Activated T-helper 2 cell treated with anti-CD3 and anti-CD28 coated beads, Interferon-gamma antibody, Interleukin-2, Interleukin-4, amounts not matched to agents 10 μg/mL and 5 μg/mL and 100 μg/mL, durations not matched to agents 14 hours and 24 hours and 36 hours (primary cell): ENCODE measurements at regions not wholly inside any gene's neighbourhood (a gene's known extent, or its start where the extent isn't known, plus 50 kb on each side); places are given as distances from the start of the nearest gene placed in this dataset.

Experiments
- DNase-seq: peaks from one replicate; pipeline ENCODE4 v3.0.0; 2021; ENCODE audit warnings: low spot score
- H3K27ac Mint-ChIP-seq: one replicate; pipeline ENCODE4 v1.8.0; 2021; ENCODE audit warnings: mixed read lengths
- H3K27me3 Mint-ChIP-seq: one replicate; pipeline ENCODE4 v1.8.0; 2021; ENCODE audit warnings: low read depth, mixed read lengths
- H3K36me3 Mint-ChIP-seq: one replicate; pipeline ENCODE4 v1.8.0; 2021; ENCODE audit warnings: low read depth, mixed read lengths
- H3K4me1 Mint-ChIP-seq: one replicate; pipeline ENCODE4 v1.8.0; 2021; ENCODE audit warnings: low read depth, mixed read lengths
- H3K4me3 Mint-ChIP-seq: one replicate; pipeline ENCODE4 v1.8.0; 2021; ENCODE audit warnings: low read depth, mild to moderate bottlenecking, moderate library complexity, mixed read lengths
- H3K9me3 Mint-ChIP-seq: one replicate; pipeline ENCODE4 v1.8.0; 2021; ENCODE audit warnings: mixed read lengths
- intact Hi-C: fragments of 100-400 bp; cut with micrococcal nuclease; formaldehyde crosslinking; loops from one replicate; pipeline ENCODE4 v1.15.1; 2023

- no peak overlapping the region for H3K4me3 Mint-ChIP-seq
- H3K9me3 Mint-ChIP-seq: peaks cover 8% of the 10 kb centered on the region
- intact Hi-C loops: no loop called here
- no peaks in the 10 kb centered on the region for H3K4me1 Mint-ChIP-seq
- no peaks in the 10 kb centered on the region for H3K36me3 Mint-ChIP-seq
- no peak overlapping the region for H3K27ac Mint-ChIP-seq
- DNase-seq: no peak
- peaks cover 1% of the 10 kb centered on the region for H3K27me3 Mint-ChIP-seq
These were observed 200.5 kb downstream of the GXYLT1 start for GRCh38 chr12:41944216-41944615.

- intact Hi-C loops: no loop called here
- Mint-ChIP-seq H3K9me3 (peaks cover 8% of the 10 kb centered on the region), H3K27ac (no peak overlapping the region), H3K27me3 (peaks cover 3% of the 10 kb centered on the region), H3K4me3 (no peak overlapping the region), H3K36me3 (no peaks in the 10 kb centered on the region), H3K4me1 (no peaks in the 10 kb centered on the region)
- no peak for DNase-seq
These were observed 201.0 kb downstream of the GXYLT1 start for GRCh38 chr12:41943671-41944070.

DNA sequence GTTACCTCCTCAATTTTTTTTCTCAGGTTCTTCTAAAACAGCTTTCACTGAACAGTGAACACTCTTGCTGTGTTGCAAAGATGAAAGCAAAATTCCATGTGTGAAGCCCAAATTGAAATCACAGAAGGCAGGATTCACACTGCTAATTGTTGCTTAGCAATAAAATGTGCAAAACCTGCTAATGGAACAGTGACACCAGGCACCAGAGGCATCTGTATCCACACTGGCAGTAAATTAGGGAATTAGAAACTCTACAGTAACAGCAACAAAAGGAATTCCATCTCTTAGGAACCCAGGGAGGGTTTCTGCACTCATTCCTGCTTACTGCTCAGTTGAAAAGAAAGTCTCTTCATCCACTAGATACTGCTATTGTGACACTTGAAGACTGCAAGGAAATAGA is 202.3 kb downstream of the GXYLT1 start:
- Mint-ChIP-seq H3K27me3 (peaks cover 3% of the 10 kb centered on the region), H3K4me3 (no peak overlapping the region), H3K27ac (no peak overlapping the region), H3K4me1 (no peaks in the 10 kb centered on the region), H3K9me3 (peaks cover 8% of the 10 kb centered on the region), H3K36me3 (no peaks in the 10 kb centered on the region)
- intact Hi-C loops: no loop called here
- DNase-seq: no peak

- H3K27me3 Mint-ChIP-seq: peaks cover 8% of the 10 kb centered on the region
- no peak overlapping the region for H3K27ac Mint-ChIP-seq
- no peaks in the 10 kb centered on the region for H3K9me3 Mint-ChIP-seq
- H3K4me3 Mint-ChIP-seq: no peak overlapping the region
- no peaks in the 10 kb centered on the region for H3K36me3 Mint-ChIP-seq
- H3K4me1 Mint-ChIP-seq: no peaks in the 10 kb centered on the region
- intact Hi-C loops: no loop called here
- DNase-seq: no peak
These were observed 203.6 kb downstream of the GXYLT1 start for GRCh38 chr12:41941079-41941478.

DNA sequence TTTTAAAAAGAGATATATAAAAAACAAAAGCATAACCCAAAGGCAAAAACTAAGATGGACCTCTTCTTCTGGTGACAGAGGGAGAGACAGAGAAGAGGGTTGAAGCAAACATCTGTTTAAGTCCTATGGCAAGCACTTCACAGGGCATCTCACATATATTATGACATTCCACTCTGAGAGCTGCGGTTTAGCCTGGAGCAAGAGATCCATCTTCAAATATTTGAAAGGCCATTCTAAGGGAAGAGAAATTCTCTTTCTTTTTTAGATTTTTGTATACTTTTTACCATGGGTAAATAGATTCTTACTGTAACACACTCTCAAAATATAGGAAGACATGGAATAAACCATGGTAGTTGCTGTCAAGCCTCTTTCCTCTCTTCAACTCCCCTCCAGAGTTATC is 204.1 kb downstream of the GXYLT1 start:
- no peak overlapping the region for H3K27ac Mint-ChIP-seq
- intact Hi-C loops: no loop called here

DNA sequence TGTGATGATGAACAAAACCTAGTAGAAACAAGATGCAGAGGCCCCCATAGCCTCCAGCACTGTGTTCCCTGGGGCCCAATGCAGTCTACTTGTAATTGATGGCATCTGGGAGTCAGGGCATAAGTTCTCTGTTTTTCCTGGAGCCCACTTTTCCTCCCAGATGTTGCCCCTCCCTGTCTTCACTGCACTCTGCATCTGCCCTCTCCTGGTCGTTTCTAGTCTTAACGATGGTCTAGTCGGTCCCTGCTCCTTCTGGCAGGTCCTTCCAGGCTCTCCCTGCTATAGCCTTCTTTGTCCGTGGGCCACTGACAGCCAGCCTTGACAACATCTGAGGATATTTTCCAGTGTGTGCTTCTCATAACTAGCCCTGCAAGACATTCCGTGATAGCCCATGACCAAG is 208.3 kb downstream of the GXYLT1 start:
- H3K4me1 Mint-ChIP-seq: peaks cover 3% of the 10 kb centered on the region
- no peaks in the 10 kb centered on the region for H3K36me3 Mint-ChIP-seq
- DNase-seq: no peak
- H3K9me3 Mint-ChIP-seq: no peaks in the 10 kb centered on the region
- H3K27ac Mint-ChIP-seq: no peak overlapping the region
- H3K4me3 Mint-ChIP-seq: no peak overlapping the region
- peaks cover 29% of the 10 kb centered on the region for H3K27me3 Mint-ChIP-seq
- intact Hi-C loops: no loop called here

More for the DNA sequence above, 204.1 kb downstream of the GXYLT1 start:
- H3K4me1 Mint-ChIP-seq: no peaks in the 10 kb centered on the region
- H3K4me3 Mint-ChIP-seq: no peak overlapping the region
- no peak for DNase-seq
- no peaks in the 10 kb centered on the region for H3K36me3 Mint-ChIP-seq
- peaks cover 8% of the 10 kb centered on the region for H3K27me3 Mint-ChIP-seq
- no peaks in the 10 kb centered on the region for H3K9me3 Mint-ChIP-seq

- intact Hi-C loops: no loop called here
- Mint-ChIP-seq H3K27me3 (peaks cover 29% of the 10 kb centered on the region), H3K4me3 (no peak overlapping the region), H3K27ac (no peak overlapping the region), H3K36me3 (no peaks in the 10 kb centered on the region), H3K4me1 (peaks cover 5% of the 10 kb centered on the region), H3K9me3 (no peaks in the 10 kb centered on the region)
- no peak for DNase-seq
These were observed 208.8 kb downstream of the GXYLT1 start for GRCh38 chr12:41935911-41936310.

DNA sequence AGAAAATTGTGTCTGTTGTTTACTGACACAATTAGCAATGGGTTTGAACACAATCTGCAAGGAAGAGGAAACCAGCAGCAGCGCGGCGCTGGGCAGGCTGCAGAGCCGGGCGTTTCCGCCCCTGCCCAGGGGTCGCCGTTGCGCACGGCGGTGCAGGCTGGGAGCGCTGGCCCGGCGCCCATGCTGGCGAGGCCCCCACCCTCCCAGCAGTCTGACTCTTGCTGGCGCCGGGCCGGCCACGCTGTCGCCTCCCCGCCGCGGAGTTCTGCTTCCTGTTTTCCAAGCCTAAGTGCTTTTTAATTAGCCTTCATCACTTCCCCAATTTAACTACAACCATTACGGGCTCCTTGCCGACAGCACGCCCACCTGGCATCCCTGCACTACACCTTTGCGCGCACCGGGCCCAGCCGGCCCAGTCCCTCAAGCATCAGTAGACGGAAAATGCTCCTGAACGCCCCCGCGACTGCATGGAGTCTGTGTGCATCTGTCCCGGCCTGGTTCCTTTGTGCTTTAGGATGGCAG is 212.1 kb downstream of the GXYLT1 start:
- Mint-ChIP-seq H3K9me3 (no peaks in the 10 kb centered on the region), H3K27me3 (peaks cover 34% of the 10 kb centered on the region), H3K36me3 (no peaks in the 10 kb centered on the region), H3K4me3 (peak overlapping the region; percentile 57), H3K4me1 (peaks cover 5% of the 10 kb centered on the region), H3K27ac (no peak overlapping the region)
- DNase-seq: no peak
- intact Hi-C loops: no loop called here

GRCh38 chr12:41930866-41931437 is 213.7 kb downstream of the GXYLT1 start:
- Mint-ChIP-seq H3K27ac (no peak overlapping the region), H3K9me3 (no peaks in the 10 kb centered on the region), H3K4me3 (no peak overlapping the region), H3K4me1 (peaks cover 5% of the 10 kb centered on the region), H3K27me3 (peaks cover 31% of the 10 kb centered on the region), H3K36me3 (no peaks in the 10 kb centered on the region)
- DNase-seq: no peak
- intact Hi-C loops: no loop called here

- Mint-ChIP-seq H3K27ac (no peak overlapping the region), H3K36me3 (no peaks in the 10 kb centered on the region), H3K4me1 (no peaks in the 10 kb centered on the region), H3K4me3 (no peak overlapping the region), H3K9me3 (no peaks in the 10 kb centered on the region), H3K27me3 (peaks cover 11% of the 10 kb centered on the region)
- no peak for DNase-seq
- intact Hi-C loops: no loop called here
These were observed 220.6 kb downstream of the GXYLT1 start for GRCh38 chr12:41924111-41924510.

DNA sequence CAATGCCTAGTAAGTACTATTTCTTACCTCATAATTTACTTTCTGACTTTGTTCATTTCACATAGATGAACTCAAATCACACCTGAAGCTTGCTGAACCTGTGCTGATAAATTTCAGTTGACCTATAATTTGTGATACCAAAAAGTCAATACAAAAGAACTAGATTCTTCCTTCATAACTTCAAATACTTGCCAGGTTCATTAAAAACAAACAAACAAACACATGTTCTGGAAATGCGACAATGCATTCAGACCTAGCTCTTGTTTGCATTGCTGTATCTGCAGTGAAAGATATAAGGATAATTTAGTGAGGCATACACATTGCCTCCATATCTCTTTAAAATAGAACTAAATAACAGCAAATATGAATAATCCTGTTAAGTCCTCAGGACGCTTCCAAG is 221.3 kb downstream of the GXYLT1 start:
- intact Hi-C loops: no loop called here
- Mint-ChIP-seq H3K27me3 (peaks cover 12% of the 10 kb centered on the region), H3K27ac (no peak overlapping the region), H3K4me3 (no peak overlapping the region), H3K9me3 (no peaks in the 10 kb centered on the region), H3K4me1 (no peaks in the 10 kb centered on the region), H3K36me3 (no peaks in the 10 kb centered on the region)
- no peak for DNase-seq

DNA sequence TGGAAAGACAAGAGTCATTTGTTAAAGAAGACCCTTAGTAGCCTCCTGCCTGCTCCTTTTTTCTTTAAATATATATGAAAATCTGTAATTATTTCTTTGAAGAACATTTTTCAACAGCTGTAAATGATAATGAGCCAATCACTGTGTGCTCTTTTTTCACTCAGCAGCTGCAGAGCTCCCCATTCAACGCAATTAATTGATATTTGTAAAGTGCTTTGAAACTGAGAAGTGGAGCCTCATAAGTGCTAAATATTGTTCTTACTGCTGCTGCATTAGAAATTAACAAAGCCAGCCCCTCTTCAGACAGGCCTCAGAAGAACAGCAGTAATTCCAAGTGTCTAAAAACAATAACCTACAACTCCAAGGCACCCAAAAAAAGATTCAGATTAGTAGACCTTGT is 224.3 kb downstream of the GXYLT1 start:
- no peak overlapping the region for H3K27ac Mint-ChIP-seq
- no peak for DNase-seq
- intact Hi-C loops: no loop called here
- H3K9me3 Mint-ChIP-seq: no peaks in the 10 kb centered on the region
- no peaks in the 10 kb centered on the region for H3K4me1 Mint-ChIP-seq
- H3K36me3 Mint-ChIP-seq: no peaks in the 10 kb centered on the region
- no peak overlapping the region for H3K4me3 Mint-ChIP-seq
- peaks cover 12% of the 10 kb centered on the region for H3K27me3 Mint-ChIP-seq

DNA sequence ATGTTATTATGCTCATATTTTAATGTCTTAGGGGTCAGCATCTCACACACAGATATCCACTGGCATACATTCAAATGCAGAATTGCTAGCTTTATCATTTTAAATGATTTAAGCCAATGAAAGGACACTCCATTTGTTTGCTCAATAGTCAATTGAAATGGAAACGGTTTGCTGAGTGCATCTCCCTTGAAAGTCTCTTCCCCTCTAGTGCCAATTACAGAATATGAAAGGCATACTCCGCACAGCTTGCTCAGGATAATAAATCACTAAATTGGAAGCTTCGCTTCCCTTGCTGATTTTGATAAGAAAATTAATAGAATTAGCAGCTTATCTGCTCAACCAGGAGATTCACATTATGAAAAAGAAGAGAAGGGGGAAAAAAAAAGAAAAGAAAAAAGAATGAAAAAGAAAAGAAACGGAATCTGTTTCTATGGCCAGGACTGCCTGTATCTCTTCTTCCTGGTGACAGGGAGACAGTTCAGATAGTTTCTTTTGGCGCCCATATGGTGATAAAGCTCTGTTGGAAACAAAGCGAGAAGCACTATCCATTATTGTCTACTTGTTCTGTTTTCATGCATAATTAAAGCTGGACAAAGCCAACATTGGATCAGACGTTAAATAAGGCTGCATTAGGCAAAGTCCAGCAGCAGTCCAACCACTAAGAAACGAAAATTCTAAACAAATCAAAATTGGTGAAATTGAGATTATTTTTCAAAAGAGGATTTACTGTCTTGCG is 225.0 kb downstream of the GXYLT1 start:
- no peaks in the 10 kb centered on the region for H3K4me1 Mint-ChIP-seq
- intact Hi-C loops: no loop called here
- no peaks in the 10 kb centered on the region for H3K9me3 Mint-ChIP-seq
- H3K27me3 Mint-ChIP-seq: peaks cover 12% of the 10 kb centered on the region
- DNase-seq: no peak
- no peak overlapping the region for H3K27ac Mint-ChIP-seq
- H3K36me3 Mint-ChIP-seq: no peaks in the 10 kb centered on the region
- H3K4me3 Mint-ChIP-seq: no peak overlapping the region
